CD14-positive monocyte (primary cell): ENCODE measurements at regions not wholly inside any gene's neighbourhood (a gene's known extent, or its start where the extent isn't known, plus 50 kb on each side); places are given as distances from the start of the nearest gene placed in this dataset.

Source experiments
- DNase-seq, 3 donors: peaks; one replicate each; pipeline ENCODE4 v3.0.0-alpha.2; 2011 to 2022
- H2AFZ ChIP-seq: 2 replicates; pipeline ENCODE4 v1.6.0; 2012; ENCODE audit warnings: mild to moderate bottlenecking, low read depth, low read length, inconsistent platforms; ENCODE audit not compliant: insufficient read depth, poor library complexity, severe bottlenecking
- H3K27ac ChIP-seq, 2 donors: 1 replicate in 1 of 2; 2 replicates in 1 of 2; pipeline ENCODE4 v1.5.1; 2012 to 2013; ENCODE audit warnings: low read length in 2 of 2, control low read depth in 1 of 2, inconsistent platforms in 1 of 2, low read depth in 1 of 2, mild to moderate bottlenecking in 1 of 2
- H3K27me3 ChIP-seq, 2 donors: one replicate each; pipeline versions ENCODE4 v1.6.0 to v1.6.1; 2011 to 2013; ENCODE audit warnings: low read length in 2 of 2; ENCODE audit not compliant: control insufficient read depth in 2 of 2, insufficient read depth in 2 of 2
- H3K36me3 ChIP-seq, 2 donors: replicated peaks in 1 of 2; 1 replicate in 1 of 2; 2 replicates in 1 of 2; pipeline versions ENCODE4 v1.5.1 to v1.6.1; 2012 to 2013; ENCODE audit warnings: low read length in 2 of 2, control low read depth in 1 of 2, inconsistent platforms in 1 of 2, mild to moderate bottlenecking in 1 of 2; ENCODE audit not compliant: insufficient read depth in 2 of 2, control insufficient read depth in 1 of 2
- H3K4me1 ChIP-seq, 2 donors: 1 replicate in 1 of 2; 2 replicates in 1 of 2; pipeline versions ENCODE4 v1.5.1 to v1.6.1; 2012 to 2013; ENCODE audit warnings: low read length in 2 of 2, control low read depth in 1 of 2, inconsistent platforms in 1 of 2, mild to moderate bottlenecking in 1 of 2, moderate library complexity in 1 of 2; ENCODE audit not compliant: insufficient read depth in 2 of 2, control insufficient read depth in 1 of 2
- H3K4me2 ChIP-seq: replicated peaks from 2 replicates; pipeline ENCODE3; 2012; ENCODE audit warnings: low read length, moderate library complexity, mild to moderate bottlenecking; ENCODE audit not compliant: poor library complexity, severe bottlenecking; ENCODE audit errors: extremely low read depth
- H3K4me3 ChIP-seq, 3 experiments: fragments of 200-600 bp in 1 of 3; sonication (generic) in 1 of 3; replicated peaks in 1 of 3; 1 replicate in 2 of 3; 2 replicates in 1 of 3; pipeline ENCODE4 v1.5.1; 2011 to 2013; ENCODE audit warnings: low read length in 3 of 3, mild to moderate bottlenecking in 3 of 3, control low read depth in 2 of 3, low read depth in 2 of 3, inconsistent platforms in 1 of 3, moderate library complexity in 1 of 3
- H3K79me2 ChIP-seq: 2 replicates; pipeline ENCODE4 v1.6.0; 2012; ENCODE audit warnings: mild to moderate bottlenecking, control low read depth, inconsistent platforms, low read length, moderate library complexity; ENCODE audit not compliant: insufficient read depth
- H3K9ac ChIP-seq: 2 replicates; pipeline ENCODE4 v1.6.0; 2017; ENCODE audit warnings: low read length, mild to moderate bottlenecking; ENCODE audit not compliant: insufficient read depth, poor library complexity, severe bottlenecking
- H3K9me3 ChIP-seq, 2 donors: replicated peaks in 1 of 2; 1 replicate in 1 of 2; 2 replicates in 1 of 2; pipeline versions ENCODE4 v1.5.1 to v1.6.1; 2012 to 2013; ENCODE audit warnings: low read length in 2 of 2, control low read depth in 1 of 2; ENCODE audit not compliant: control insufficient read depth in 1 of 2, insufficient read depth in 1 of 2
- H4K20me1 ChIP-seq: 2 replicates; pipeline ENCODE4 v1.6.0; 2012; ENCODE audit warnings: mild to moderate bottlenecking, low read length, control low read depth, moderate library complexity; ENCODE audit not compliant: insufficient read depth
- H3K27ac Mint-ChIP-seq, 7 donors: one replicate each; pipeline ENCODE4 v1.8.0; 2020; ENCODE audit warnings: mild to moderate bottlenecking in 7 of 7, mixed read lengths in 7 of 7, moderate library complexity in 6 of 7, inconsistent platforms in 2 of 7
- H3K27me3 Mint-ChIP-seq, 3 donors: one replicate each; pipeline ENCODE4 v1.8.0; 2021 to 2022; ENCODE audit warnings: low read depth in 3 of 3, mild to moderate bottlenecking in 3 of 3, mixed read lengths in 3 of 3, moderate library complexity in 3 of 3, inconsistent platforms in 1 of 3
- H3K36me3 Mint-ChIP-seq, 2 donors: one replicate each; pipeline ENCODE4 v1.8.0; 2020; ENCODE audit warnings: mixed read lengths in 2 of 2, inconsistent platforms in 1 of 2, mild to moderate bottlenecking in 1 of 2
- H3K4me1 Mint-ChIP-seq: one replicate; pipeline ENCODE4 v1.8.0; 2020; ENCODE audit warnings: mild to moderate bottlenecking, mixed read lengths
- H3K4me3 Mint-ChIP-seq, 2 donors: one replicate each; pipeline ENCODE4 v1.8.0; 2020; ENCODE audit warnings: mild to moderate bottlenecking in 2 of 2, mixed read lengths in 2 of 2, moderate library complexity in 1 of 2
- H3K9me3 Mint-ChIP-seq, 7 donors: one replicate each; pipeline ENCODE4 v1.8.0; 2020 to 2022; ENCODE audit warnings: mixed read lengths in 7 of 7, mild to moderate bottlenecking in 6 of 7, moderate library complexity in 6 of 7, inconsistent platforms in 2 of 7
- CTCF ChIP-seq: fragments of 200-600 bp; IDR thresholded peaks from one replicate; pipeline ENCODE4 v1.8.0; 2022; ENCODE audit warnings: antibody characterized with exemption, mild to moderate bottlenecking
- WGBS: methylation state at CpG from one replicate; pipeline ENCODE4 v1.1.5; 2013; ENCODE audit warnings: missing lambda C conversion rate; ENCODE audit not compliant: insufficient coverage; 5-methylcytosine and 5-hydroxymethylcytosine counted together
- intact Hi-C, 2 donors: fragments of 100-400 bp; cut with micrococcal nuclease; formaldehyde crosslinking; loops; one replicate each; pipeline versions ENCODE4 v1.15.0 to v1.15.1; 2023

DNA sequence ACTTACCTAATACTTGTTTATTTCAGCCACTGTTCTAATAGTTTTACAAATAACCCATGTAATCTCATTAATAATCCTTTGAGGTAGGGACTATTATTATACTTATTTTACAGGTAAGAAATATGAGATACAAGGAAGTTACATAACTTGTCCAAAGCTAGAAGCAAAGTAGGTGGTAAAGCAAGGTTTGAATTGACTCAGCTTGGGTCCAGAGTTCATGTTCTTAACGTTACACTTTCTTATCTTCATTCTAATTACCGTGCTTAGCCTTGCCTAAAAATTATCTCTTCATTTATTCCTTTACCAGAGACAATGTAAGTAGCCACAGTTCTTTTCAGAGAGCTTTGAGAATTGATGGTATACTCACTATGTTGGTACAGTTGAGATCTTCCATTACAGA lies 743.6 kb downstream of the KCNJ3 start:
- Histone ChIP-seq H3K27ac (no peak overlapping the region), H3K4me1 (no peaks in the 10 kb centered on the region), H3K27me3 (no peaks in the 10 kb centered on the region), H3K4me2 (no peak overlapping the region), H3K9ac (no peak overlapping the region), H3K79me2 (no peaks in the 10 kb centered on the region), H3K36me3 (no peaks in the 10 kb centered on the region), H3K9me3 (no peaks in the 10 kb centered on the region), H3K4me3 (no peak overlapping the region), H2AFZ (no peak overlapping the region), H4K20me1 (no peaks in the 10 kb centered on the region)
- H3K27me3 Mint-ChIP-seq, result no peaks in the 10 kb centered on the region
- intact Hi-C loops, result no loop called here
- TF ChIP-seq CTCF, result no peak
- no peaks in the 10 kb centered on the region for H3K36me3 Mint-ChIP-seq
- peaks cover 0 to 5% (median 2%) of the 10 kb centered on the region in 7 donors for H3K9me3 Mint-ChIP-seq
- no peak overlapping the region for H3K4me3 Mint-ChIP-seq
- no peaks in the 10 kb centered on the region for H3K4me1 Mint-ChIP-seq
- no peak for DNase-seq
- no peak overlapping the region for H3K27ac Mint-ChIP-seq
- no CpG with 5 or more reads among the region's 2 CpGs for WGBS

DNA sequence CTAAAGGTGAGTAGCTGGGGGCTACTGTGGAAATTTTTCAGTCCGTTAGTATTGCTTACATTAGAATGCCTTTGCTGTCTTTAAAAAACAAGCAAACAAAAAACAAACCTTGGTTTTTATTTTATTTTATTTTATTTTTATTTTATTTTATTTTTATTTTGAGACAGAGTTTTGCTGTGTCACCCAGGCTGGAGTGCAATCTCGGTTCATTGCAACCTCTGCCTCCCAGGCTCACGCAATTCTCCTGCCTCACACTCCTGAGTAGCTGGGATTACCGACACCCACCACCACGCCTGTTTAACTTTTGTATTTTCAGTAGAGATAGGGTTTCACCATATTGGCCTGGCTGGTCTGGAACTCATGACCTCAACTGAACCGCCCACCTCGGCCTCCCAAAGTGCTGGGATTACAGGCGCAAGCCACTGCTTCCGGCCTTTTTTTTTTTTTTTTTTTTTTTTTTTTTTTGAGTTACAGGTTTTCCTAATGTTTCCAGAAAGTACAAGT lies 732.6 kb downstream of the KCNJ3 start:
- Histone ChIP-seq H3K27ac (no peak overlapping the region), H3K4me1 (no peaks in the 10 kb centered on the region), H3K9ac (no peak overlapping the region), H3K27me3 (no peaks in the 10 kb centered on the region), H3K4me2 (no peak overlapping the region), H3K79me2 (no peaks in the 10 kb centered on the region), H4K20me1 (no peaks in the 10 kb centered on the region), H2AFZ (no peak overlapping the region), H3K4me3 (no peak overlapping the region), H3K36me3 (no peaks in the 10 kb centered on the region), H3K9me3 (no peaks in the 10 kb centered on the region)
- Mint-ChIP-seq H3K4me3 (no peak overlapping the region), H3K27ac (no peak overlapping the region), H3K4me1 (no peaks in the 10 kb centered on the region), H3K36me3 (no peaks in the 10 kb centered on the region), H3K9me3 (peaks cover 0 to 3% (median 2%) of the 10 kb centered on the region in 7 donors), H3K27me3 (no peaks in the 10 kb centered on the region)
- intact Hi-C loops, result no loop called here
- DNase-seq, result no peak
- WGBS, result no CpG with 5 or more reads among the region's 9 CpGs
- TF ChIP-seq CTCF, result no peak
